NK-92 treated with Interleukin-12 subunit alpha and Interleukin-12 subunit beta, amount 100 ng/mL, for 24 hours (cell line): ENCODE measurements at regions not wholly inside any gene's neighbourhood (a gene's known extent, or its start where the extent isn't known, plus 50 kb on each side); places are given as distances from the start of the nearest gene placed in this dataset.

ENCODE experiments used
- DNase-seq: peaks from one replicate; lab custom pipeline; 2025; lab: John Stamatoyannopoulos, UW

- no peak for DNase-seq
Measured at GRCh38 chr12:124365726-124366430, 71.0 kb downstream of the RFLNA start.
